SIG-M5 treated with dmso at 0.1 percent for 504 hours (cell line): ENCODE measurements at regions not wholly inside any gene's neighbourhood (a gene's known extent, or its start where the extent isn't known, plus 50 kb on each side); places are given as distances from the start of the nearest gene placed in this dataset.

Source experiments
- DNase-seq: peaks from one replicate; lab custom pipeline; 2025; ENCODE audit not compliant: unreplicated experiment; lab: John Stamatoyannopoulos, UW

DNA sequence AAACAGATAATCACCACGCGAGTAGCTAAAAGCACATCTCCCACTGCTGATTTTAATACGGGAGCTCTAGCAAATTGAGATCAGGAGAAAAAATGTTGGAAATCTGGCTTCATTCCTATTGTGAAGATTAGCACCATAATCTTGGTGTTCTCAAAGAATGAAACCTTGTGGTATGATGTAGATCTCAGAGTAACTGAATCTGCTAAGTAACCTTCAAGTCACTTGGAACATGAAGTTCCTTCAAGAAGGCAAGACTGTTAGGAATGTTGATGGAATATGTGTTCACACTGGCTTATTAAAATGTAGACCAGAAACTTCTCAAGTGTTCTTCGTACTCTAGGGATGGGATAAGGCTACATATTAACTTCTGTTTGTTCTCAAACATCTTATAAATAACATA is 117.4 kb upstream of the CHRM3 start:
- DNase-seq, result no peak

DNA sequence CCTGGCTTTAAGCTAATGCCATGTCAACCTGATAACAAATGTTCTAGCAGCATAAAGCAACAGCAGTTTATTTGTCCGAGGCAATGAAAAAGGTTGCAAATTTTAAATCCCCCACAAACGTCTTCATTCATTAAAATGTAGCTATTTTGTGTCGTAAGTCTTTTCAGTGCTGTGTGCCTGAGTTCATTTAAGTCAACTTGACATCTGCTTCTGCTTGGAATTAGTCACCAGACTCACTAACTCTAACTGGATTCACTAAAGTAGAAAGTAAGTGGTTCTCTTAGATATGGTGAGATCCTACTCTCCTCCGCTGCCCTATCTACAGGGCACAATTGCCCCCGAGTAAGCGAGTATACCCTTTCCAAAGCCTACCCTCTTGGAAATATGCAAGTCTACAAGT is 118.4 kb upstream of the CHRM3 start:
- DNase-seq, result no peak

DNA sequence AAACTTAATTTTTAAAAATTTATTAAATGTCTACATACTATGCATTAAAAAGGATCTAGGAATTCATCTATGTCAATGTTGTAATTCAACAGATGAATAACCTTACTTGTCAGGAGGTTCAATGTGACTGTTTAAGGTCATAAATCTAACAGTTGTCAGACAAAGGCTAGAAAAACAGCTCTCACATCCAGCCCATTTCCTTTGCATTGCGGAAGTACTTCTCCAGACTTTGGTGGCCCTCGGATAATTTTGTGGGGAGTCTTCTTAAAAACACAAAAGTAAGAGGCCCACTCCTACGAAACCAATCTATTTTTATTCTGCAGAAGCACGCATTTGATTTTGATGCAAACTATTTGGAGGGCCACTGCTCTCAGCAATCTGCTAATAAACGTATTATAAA is 122.6 kb upstream of the CHRM3 start:
- DNase-seq, result no peak

DNA sequence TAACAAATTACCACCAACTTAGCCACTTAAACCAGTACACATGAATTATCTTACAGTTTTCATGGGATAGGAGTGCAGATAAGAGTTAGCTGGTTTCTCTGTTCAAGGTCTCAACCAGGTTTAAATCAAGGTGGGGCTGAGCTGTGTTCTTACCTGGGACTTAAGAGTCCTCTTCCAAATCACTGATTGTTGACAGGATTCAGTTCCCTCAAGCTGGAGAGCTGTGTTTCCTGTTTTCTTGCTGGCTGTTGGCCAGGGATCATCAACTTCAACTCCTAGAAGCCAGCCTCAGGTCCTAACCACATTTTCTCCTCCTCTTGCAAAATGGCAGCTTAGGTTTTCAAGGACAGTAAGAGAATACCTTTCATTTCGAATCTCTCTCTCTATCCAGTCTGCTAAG is 123.8 kb upstream of the CHRM3 start:
- no peak for DNase-seq

DNA sequence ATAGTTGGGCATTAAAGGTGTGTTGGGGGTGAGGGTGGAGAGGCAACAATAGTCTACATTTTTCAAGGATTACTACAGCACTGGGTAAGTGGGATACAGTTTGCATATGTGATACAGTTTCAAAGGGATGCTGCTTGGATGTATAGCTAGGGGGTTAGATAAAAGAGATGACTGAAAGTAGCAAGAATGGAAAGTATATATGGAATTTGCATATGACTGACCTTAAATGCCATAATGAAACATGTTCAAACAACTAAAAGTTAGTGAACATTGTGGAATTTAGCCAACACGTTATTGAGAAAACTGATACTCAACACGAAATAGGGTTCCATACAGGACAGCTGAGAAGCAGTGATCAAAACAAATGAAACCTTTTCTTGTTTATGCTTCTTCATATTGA is 124.8 kb upstream of the CHRM3 start:
- DNase-seq, result no peak

DNA sequence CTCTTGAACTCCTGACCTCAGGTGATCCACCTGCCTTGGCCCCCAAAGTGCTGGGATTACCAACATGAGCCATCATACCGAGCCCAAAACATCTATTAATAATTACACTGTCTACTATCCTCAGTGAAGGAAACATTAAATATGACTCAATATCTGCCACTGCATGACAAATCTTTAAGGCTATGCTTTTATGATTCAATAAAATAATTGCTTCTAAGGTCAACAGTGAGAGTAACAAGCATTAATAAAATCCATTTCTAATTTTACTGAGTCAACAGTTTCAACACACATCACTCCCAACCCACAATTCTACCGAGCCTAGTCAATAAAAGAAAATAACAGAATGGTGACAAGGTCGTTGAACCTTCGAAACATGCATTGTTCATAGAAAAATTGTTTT is 125.5 kb upstream of the CHRM3 start:
- no peak for DNase-seq

DNA sequence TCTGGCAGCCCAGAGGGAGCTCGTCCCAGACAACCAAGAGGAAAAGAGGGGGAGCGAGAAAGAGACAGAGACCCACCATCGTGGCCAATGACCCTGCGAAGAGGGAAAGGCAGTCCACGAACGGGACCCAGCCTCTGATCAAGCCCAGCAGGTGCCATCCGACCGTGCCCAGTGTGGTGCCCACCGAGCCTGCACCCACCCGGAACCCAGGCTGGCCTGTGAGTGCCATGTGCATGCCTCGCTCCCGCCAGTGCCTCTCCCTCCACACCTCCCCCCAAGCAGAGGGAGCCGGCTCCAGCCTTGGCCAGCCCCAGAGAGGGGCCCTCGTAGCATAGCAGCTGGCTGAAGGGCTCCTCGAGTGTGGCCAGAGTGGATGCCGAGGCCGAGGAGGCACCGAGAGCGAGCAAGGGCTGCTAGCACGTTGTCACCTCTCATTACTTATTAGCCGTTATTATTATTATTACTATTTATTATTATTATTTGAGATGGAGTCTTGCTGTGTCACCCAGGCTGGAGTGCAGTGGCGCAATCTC is 130.7 kb upstream of the CHRM3 start:
- DNase-seq, result no peak

DNA sequence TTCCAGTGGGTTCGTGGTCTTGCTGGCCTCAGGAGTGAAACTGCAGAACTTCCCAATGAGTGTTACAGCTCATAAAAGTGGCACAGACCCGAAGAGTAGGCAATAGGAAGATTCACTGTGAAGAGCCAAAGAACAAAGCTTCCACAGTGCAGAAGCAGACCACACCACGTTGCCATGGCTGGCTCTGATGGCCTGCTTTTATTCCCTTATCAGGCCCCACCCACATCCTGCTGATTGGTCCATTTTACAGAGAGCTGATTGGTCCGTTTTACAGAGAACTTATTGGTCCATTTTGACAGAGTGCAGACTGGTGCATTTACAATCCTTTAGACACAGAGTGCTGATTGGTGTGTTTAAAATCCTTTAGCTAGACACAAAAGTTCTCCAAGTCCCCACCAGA is 131.4 kb upstream of the CHRM3 start:
- DNase-seq, result no peak

DNA sequence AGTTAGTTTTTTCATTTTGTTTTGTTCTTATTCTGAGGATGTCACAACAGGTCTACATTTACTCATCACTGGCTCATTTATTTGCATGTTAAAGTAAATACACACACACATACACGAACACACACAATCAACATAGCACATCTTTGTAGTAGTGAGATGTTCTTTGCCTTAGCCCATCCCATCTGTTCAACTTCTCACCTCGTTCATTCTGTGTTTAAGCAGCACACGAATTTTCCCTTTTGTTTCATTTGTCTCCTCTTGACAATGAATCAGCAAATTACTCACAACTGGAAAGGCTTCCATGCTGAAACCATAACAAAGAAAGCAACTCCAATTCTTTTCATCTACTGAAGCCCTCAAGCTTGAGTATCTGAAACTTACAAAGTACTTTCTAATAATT is 133.3 kb upstream of the CHRM3 start:
- DNase-seq, result no peak

DNA sequence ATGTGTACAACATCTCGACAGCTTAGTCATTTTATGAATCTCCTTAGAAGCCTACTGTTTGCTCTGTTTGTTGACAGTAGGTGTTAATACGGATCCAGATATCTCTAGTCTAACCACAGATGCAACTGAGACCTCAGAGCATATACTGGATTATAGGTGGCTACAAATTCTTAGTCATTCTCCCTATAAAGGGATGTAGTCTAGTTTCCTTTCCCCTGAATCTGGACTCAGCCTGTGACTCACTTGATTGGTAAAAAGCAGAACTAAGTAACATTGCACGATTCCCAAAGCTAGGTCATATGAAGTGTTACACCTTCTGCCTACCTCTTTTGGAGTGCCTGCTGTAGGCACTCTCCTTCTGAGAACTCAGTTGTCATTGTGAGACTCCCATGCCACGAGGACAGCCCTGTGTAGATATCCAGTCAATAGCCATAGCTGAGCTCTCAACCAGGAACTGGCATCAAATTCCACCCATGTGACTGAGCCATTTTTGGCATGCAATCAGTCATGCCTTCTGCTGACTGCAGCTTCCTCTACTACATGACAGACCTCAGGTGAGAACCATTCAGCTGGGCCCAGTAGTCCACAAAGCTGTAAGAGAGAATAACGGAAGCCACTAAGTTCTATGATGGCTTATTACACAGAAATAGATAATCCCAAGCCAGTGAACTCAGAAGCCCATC is 135.9 kb upstream of the CHRM3 start:
- peak; percentile 19 for DNase-seq

DNA sequence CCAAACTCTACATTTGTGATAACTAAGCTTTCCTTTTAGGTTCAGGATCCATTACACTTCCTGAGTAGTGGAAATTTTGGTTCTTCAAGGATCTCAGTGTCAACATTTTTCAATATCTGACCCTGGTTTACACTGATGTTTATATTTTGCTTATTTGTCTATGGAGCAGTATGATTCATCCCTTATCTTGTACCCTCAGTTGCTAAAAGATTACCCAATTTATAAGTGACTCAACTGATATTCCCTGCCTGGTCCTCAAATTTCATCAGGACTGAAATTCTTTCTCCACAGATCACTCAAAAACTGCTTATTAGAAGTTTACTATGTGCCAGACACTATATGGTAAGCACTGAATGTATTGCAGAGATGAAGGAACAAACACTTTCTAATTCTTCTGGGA is 139.1 kb upstream of the CHRM3 start:
- DNase-seq, result no peak

DNA sequence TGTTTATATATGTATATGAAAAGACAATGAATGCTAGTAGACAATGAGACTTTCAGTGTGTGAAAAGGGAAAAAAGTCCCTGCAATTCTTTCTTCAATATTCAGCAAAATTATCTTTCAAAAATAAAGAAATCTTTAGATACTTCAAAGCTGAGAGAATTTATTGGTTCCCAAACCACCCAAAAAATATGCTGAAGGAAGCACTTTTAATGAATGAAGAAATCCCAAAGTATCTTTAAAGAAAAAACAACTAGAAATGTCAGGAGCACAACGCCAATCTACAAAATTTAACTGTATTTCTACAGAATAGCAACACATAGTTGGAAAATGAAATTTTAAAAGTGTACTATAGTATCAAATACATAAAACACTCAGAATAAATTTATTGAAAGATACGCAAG is 142.3 kb upstream of the CHRM3 start:
- no peak for DNase-seq

DNA sequence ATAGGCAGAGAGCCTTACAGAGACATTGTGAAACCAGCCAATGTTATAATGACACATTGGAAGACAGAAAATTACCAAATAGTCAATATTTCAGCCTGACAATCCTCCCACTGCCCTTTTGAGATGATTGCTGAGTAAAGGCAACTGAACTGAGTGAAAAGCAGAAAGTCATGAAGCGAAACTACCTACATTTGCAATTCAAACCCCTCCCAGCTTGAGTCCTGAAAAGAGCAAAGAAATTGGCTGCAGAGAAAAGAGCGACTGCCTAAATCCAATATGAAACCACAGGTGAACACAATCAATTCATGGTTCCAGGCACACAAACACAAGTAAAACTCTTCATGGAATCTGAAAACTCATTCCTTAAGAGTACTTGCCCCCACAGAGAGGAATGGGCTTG is 143.4 kb upstream of the CHRM3 start:
- DNase-seq, result no peak

DNA sequence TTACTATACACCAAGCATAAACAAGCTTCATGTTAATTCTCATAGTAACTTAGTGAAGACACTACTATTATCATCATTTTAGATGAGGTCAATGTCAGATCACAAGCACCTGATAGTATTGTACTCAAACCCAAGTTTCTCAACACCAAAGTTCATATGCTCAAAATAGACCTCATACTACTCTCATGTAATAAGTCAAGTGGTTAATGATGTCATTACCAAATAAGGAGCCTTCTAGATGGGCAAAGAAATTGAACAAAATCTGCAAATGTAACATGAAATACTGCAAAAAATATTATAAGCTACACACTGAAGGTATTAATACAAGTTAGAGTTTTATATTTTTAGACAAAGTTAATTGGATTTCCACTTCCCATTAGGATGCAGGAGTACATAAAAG is 144.0 kb upstream of the CHRM3 start:
- no peak for DNase-seq

DNA sequence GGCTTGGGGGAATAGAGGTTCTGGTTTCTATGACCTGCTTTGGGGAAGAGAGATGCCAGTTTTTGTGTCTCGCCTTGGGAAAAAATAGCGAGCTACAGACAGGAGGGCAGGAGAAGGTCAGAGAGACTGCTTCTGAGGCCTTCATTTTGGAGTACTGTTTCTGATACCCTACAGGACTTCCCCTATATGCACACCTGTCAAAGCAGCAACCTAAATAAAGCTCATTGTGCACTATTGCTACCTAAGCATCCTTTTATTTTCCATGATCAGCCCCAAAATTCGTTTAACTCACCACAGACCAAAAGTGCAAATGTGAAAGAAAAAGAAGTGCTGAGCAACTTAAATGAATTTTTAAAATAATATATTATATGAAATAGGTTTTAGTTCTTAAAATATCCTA is 145.6 kb upstream of the CHRM3 start:
- no peak for DNase-seq

DNA sequence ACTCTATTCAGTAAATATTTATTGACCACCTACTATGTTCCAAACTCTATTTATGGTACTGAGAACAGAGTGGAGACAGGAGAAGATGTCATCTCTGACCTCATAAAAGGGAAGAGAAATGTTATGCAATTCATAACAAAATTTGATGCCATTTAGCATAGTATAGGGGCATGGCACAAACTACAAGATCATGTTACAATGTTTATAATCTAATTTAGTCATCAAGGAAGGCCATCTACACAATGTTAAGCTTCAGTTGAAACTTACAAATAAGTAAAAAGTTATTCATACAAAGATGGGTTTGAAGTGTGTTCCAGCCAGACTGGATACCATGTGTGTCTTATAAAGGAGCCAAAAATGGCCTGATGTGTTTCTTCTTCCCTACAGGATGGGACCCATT is 146.8 kb upstream of the CHRM3 start:
- DNase-seq, result no peak

DNA sequence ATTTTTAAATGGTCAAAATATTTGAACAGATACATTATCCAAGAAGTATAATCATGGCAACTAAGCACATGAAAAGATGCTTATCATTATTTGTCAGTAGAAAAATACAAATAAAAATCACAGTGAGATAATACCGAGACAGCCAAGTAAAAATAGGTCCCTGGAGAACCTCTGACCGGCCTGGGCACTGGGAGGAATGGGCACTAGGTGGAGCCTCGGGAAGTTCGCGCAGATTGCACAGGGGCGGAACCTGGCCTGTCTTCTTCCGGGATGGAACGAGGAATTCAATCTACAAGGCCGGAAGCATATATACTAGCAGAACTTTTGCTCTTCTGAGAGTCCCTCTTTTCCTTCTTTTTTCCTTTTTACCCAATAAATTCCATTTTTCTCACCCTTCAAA is 148.5 kb upstream of the CHRM3 start:
- no peak for DNase-seq

DNA sequence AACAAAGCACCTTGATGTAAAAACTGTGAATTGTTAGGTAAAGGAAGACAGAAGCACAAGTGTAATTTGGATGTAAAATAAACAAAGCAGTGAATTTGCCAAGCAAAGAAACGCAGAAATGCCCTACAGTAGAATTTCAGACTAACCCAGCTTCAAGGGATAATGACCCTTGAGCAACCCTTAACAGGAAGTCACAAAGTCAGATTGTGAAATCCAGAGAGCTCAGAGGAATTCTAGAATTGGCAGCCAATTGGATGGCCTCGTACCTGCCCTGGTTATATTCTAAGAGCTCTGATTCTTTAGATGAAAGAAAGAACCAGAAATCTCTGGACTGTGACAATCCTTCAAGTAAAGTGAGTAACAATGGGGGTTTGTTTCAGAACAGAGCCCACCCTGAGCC is 152.7 kb upstream of the CHRM3 start:
- DNase-seq, result no peak

DNA sequence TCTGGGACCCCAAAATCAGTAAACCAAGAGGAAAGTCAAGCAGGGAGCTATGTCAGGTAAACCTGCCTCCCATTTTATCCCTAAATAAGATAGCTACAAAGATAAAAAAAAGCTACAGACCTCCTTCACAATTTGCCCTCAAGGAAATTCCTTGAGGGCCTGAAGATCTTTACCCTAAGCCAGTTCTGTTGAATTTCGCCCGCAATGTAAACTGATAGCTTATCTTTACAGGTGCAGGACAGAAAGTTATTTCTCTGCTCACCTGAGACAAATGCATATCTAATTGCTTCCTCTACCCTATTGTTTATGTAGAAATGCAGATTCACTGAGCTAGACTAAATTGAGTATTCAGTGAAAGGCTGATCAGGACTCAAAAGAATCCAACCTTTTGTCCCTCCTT is 153.4 kb upstream of the CHRM3 start:
- DNase-seq, result no peak

DNA sequence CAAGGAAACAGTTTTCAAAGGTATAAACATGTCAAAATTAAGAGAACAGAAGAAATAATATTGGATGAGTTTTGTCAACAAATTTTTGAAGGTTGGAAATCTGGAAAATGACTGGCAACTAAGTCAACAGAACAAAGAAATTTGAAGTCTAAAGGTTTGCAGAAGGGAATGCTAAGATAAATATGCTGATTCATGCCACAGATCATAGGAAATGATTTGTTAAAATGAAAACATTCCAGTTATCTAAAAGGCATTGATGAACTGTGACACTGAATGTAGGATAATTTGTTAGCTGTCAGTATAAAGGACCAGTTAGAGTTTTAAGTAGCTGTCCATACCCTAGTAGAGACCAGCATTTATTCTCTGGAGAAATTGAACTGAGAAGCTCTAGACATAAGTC is 157.9 kb upstream of the CHRM3 start:
- no peak for DNase-seq

DNA sequence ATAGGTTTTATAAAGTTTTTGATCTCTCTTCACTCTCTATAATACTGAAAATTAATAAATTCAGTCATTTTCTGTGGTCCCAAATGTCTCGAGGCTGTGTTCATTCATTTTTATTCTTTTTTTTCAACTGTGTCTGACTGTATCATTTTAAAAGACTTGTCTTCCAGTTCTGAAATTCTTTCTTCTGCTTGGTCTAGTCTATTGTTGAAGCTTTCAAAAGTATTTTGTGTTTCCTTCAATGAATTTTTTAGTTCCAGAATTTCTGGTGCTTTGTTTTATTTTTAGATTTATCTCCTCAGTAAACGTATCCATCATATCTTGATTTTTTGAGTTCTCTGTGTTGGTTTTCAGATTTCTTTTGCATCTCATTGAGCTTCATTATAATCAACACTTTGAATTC is 161.0 kb upstream of the CHRM3 start:
- no peak for DNase-seq

DNA sequence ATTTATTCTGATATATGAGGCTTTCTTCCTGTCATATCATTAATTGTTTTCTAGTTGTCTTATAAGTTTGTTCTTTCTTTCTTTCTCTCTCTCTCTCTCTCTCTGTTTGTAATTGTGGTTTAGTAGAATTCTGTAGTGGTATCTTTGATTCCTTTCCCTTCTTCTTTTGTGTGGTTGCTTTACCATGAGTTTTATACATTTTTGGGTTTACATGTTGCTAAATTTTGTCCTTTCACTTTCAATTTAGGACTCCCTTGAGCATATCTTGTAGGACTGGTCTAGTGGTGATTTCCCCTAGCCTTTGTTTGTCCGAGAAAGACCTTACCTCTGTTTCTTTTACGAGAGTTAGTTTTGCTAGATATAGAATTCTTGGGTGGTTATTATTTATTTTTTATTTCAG is 162.3 kb upstream of the CHRM3 start:
- DNase-seq, result no peak

DNA sequence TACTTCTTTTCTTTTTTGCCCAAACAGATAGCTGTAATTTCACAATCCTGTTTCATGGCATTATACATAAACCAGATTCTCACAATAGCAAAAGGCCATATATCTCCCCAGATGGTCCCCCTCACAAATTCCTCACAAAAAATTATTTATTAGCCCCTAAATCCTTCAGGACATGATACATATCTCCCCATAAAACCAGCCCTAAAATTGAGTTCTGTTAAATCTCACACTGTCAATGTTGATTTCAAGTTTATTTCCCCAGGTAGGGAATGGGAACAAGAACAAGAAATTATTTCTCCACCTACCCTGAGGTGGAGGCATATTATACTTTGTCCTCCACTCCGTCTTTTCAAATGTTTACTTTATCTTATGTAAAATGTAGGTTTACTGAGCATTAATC is 163.4 kb upstream of the CHRM3 start:
- no peak for DNase-seq

DNA sequence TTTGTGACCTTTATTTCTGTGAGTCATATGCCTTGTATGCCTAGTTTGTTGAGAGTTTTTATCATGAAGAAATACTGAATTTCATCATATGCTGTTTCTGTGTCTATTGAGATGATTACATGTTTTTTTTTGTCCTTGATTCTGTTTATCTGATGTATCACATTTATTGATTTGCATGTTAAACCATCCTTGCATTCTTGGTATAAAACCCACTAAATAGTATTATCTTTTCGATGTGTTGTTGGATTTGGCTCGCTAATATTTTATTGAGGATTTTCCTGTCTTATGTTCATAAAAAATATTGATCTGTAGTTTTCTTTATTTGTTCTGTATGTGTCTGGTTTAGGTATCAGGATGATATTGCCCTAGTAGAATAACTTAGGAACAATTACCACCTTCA is 164.7 kb upstream of the CHRM3 start:
- no peak for DNase-seq
